Ishikawa (cell line): ENCODE measurements at regions not wholly inside any gene's neighbourhood (a gene's known extent, or its start where the extent isn't known, plus 50 kb on each side); places are given as distances from the start of the nearest gene placed in this dataset.

Source experiments
- CEBPB ChIP-seq: IDR thresholded peaks from 2 replicates; pipeline ENCODE4 v1.6.1; 2012
- CREB1 ChIP-seq: IDR thresholded peaks from 2 replicates; pipeline ENCODE4 v1.6.1; 2012; ENCODE audit warnings: low read depth
- EGR1 ChIP-seq: IDR thresholded peaks from 2 replicates; pipeline ENCODE4 v1.6.1; 2012
- EP300 ChIP-seq: IDR thresholded peaks from 2 replicates; pipeline ENCODE4 v1.6.1; 2012; ENCODE audit warnings: borderline replicate concordance
- FOXM1 ChIP-seq: IDR thresholded peaks from 2 replicates; pipeline ENCODE4 v1.6.1; 2012; ENCODE audit warnings: low read depth, borderline replicate concordance
- NFIC ChIP-seq: IDR thresholded peaks from 2 replicates; pipeline ENCODE4 v1.6.1; 2012
- RAD21 ChIP-seq: IDR thresholded peaks from 2 replicates; pipeline ENCODE4 v1.6.1; 2012; ENCODE audit warnings: low read depth
- TAF1 ChIP-seq: IDR thresholded peaks from 2 replicates; pipeline ENCODE4 v1.6.1; 2012; ENCODE audit warnings: low read depth, mild to moderate bottlenecking
- TCF12 ChIP-seq: IDR thresholded peaks from 2 replicates; pipeline ENCODE4 v1.6.1; 2012; ENCODE audit warnings: low read depth
- TEAD4 ChIP-seq: IDR thresholded peaks from 2 replicates; pipeline ENCODE4 v1.6.1; 2012
- YY1 ChIP-seq: IDR thresholded peaks from 2 replicates; pipeline ENCODE4 v1.6.1; 2012; ENCODE audit warnings: low read depth
- ZBTB7A ChIP-seq: IDR thresholded peaks from 2 replicates; pipeline ENCODE4 v1.6.1; 2012; ENCODE audit warnings: low read depth
- TF ChIP-seq, protein P1 (sequence below): IDR thresholded peaks from 2 replicates; pipeline ENCODE4 v1.6.1; 2012
- TF ChIP-seq, protein P2 (sequence below): IDR thresholded peaks from 2 replicates; pipeline ENCODE4 v1.6.1; 2012
- TF ChIP-seq, protein P3 (sequence below): IDR thresholded peaks from 2 replicates; pipeline ENCODE4 v1.6.1; 2012; ENCODE audit warnings: low read depth, mild to moderate bottlenecking

DNA sequence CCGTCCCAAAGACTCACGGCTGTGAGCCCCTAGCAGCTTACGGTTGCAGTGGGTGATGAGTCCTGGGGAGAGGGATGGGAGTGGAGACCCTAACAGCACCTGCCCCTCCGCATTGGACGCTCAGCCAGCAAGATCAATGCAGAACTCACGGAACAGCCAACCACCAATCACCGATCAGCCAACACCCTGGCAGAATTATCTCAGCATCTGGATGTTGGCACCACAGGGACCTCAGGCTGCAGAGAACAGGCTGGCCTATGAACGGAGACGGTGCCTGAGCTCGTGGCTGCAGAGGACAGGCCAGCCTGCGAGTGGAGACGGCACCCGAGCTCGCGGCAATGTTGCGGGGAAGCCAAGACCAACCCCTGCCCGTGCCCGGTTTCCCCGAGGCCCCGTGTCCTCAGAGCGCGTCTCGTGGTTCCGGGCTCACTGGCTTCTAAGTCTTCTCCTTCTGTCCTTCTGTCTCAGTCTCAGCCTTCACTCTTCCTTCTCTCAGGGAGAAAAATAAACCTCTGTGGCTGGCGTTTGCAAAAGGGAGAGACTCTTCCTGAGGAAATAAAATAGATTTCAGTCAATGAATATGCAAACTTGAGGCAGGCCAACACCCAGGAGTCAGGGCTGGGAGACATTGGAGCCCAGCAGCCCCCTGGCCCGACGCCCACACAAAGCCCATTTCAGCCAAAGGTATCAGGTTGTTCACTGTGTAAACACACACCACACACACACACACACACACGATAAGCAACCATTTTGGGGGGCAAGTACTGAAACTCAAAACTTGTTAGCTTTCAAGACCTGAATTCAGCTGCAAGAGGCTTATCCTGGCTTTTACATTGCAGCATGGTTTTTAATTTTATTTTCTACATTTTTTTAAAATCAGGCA is 67.8 kb downstream of the SIK1 start:
- no peak for TF ChIP-seq CREB1

GRCh38 chr21:43357715-43358430 is 69.1 kb downstream of the SIK1 start:
- TF ChIP-seq, protein P1, sequence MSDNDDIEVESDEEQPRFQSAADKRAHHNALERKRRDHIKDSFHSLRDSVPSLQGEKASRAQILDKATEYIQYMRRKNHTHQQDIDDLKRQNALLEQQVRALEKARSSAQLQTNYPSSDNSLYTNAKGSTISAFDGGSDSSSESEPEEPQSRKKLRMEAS: no peak
- TF ChIP-seq CEBPB (no peak), TAF1 (no peak), RAD21 (no peak), YY1 (no peak)
- TF ChIP-seq, protein P2, sequence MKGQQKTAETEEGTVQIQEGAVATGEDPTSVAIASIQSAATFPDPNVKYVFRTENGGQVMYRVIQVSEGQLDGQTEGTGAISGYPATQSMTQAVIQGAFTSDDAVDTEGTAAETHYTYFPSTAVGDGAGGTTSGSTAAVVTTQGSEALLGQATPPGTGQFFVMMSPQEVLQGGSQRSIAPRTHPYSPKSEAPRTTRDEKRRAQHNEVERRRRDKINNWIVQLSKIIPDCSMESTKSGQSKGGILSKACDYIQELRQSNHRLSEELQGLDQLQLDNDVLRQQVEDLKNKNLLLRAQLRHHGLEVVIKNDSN: no peak

GRCh38 chr21:43355925-43356289 is 71.0 kb downstream of the SIK1 start:
- TF ChIP-seq CREB1 (no peak), ZBTB7A (no peak), TAF1 (no peak), NFIC (no peak), EP300 (no peak), YY1 (no peak), RAD21 (no peak), CEBPB (no peak), TEAD4 (no peak), TCF12 (no peak), FOXM1 (no peak), EGR1 (no peak)
- TF ChIP-seq, protein P3, sequence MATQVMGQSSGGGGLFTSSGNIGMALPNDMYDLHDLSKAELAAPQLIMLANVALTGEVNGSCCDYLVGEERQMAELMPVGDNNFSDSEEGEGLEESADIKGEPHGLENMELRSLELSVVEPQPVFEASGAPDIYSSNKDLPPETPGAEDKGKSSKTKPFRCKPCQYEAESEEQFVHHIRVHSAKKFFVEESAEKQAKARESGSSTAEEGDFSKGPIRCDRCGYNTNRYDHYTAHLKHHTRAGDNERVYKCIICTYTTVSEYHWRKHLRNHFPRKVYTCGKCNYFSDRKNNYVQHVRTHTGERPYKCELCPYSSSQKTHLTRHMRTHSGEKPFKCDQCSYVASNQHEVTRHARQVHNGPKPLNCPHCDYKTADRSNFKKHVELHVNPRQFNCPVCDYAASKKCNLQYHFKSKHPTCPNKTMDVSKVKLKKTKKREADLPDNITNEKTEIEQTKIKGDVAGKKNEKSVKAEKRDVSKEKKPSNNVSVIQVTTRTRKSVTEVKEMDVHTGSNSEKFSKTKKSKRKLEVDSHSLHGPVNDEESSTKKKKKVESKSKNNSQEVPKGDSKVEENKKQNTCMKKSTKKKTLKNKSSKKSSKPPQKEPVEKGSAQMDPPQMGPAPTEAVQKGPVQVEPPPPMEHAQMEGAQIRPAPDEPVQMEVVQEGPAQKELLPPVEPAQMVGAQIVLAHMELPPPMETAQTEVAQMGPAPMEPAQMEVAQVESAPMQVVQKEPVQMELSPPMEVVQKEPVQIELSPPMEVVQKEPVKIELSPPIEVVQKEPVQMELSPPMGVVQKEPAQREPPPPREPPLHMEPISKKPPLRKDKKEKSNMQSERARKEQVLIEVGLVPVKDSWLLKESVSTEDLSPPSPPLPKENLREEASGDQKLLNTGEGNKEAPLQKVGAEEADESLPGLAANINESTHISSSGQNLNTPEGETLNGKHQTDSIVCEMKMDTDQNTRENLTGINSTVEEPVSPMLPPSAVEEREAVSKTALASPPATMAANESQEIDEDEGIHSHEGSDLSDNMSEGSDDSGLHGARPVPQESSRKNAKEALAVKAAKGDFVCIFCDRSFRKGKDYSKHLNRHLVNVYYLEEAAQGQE: no peak
- TF ChIP-seq, protein P1: no peak
- TF ChIP-seq, protein P2: no peak

GRCh38 chr21:43355266-43355924 is 71.5 kb downstream of the SIK1 start:
- no peak for TF ChIP-seq EGR1
- TF ChIP-seq EP300: no peak
- TF ChIP-seq, protein P2: no peak
- TF ChIP-seq, protein P3: no peak
- TF ChIP-seq TEAD4: no peak
- no peak for TF ChIP-seq RAD21
- TF ChIP-seq YY1: no peak
- TF ChIP-seq ZBTB7A: no peak
- no peak for TF ChIP-seq CREB1
- TF ChIP-seq CEBPB: no peak
- TF ChIP-seq, protein P1: no peak
- no peak for TF ChIP-seq TCF12
- no peak for TF ChIP-seq TAF1
- TF ChIP-seq NFIC: no peak
- no peak for TF ChIP-seq FOXM1

- no peak for TF ChIP-seq FOXM1
- TF ChIP-seq EGR1: no peak
- TF ChIP-seq CREB1: no peak
- TF ChIP-seq YY1: no peak
- TF ChIP-seq ZBTB7A: no peak
- TF ChIP-seq, protein P3: no peak
- no peak for TF ChIP-seq TEAD4
- TF ChIP-seq, protein P2: no peak
- no peak for TF ChIP-seq RAD21
- no peak for TF ChIP-seq NFIC
- TF ChIP-seq TAF1: no peak
Observed at GRCh38 chr21:43354666-43355065, 72.3 kb downstream of the SIK1 start.
